Activated CD8-positive, alpha-beta T cell treated with anti-CD3 and anti-CD28 coated beads for 36 hours (primary cell): ENCODE measurements at regions not wholly inside any gene's neighbourhood (a gene's known extent, or its start where the extent isn't known, plus 50 kb on each side); places are given as distances from the start of the nearest gene placed in this dataset.

Experiments
- ATAC-seq: fragments of 200-7000 bp; cut with Tn5 transposase; one replicate; pipeline ENCODE4 v1.10.0; 2021; ENCODE audit warnings: mild to moderate bottlenecking, moderate library complexity
- CTCF ChIA-PET: fragments of 350-600 bp; sonication (Branson Sonifier 250); formaldehyde crosslinking; loops from one replicate; lab custom pipeline; 2021; ENCODE audit warnings: antibody characterized with exemption; lab: Charles Lee
- POLR2A ChIA-PET: fragments of 350-600 bp; sonication (Branson Sonifier 250); formaldehyde crosslinking; loops from one replicate; lab custom pipeline; 2021; ENCODE audit warnings: antibody characterized with exemption; lab: Charles Lee
- DNase-seq: peaks from one replicate; pipeline ENCODE4 v3.0.0-alpha.2; 2020
- H3K27ac Mint-ChIP-seq: one replicate; pipeline ENCODE4 v1.8.0; 2021; ENCODE audit warnings: mild to moderate bottlenecking, mixed read lengths
- H3K27me3 Mint-ChIP-seq: one replicate; pipeline ENCODE4 v1.8.0; 2021; ENCODE audit warnings: mixed read lengths
- H3K36me3 Mint-ChIP-seq: one replicate; pipeline ENCODE4 v1.8.0; 2021; ENCODE audit warnings: low read depth, mixed read lengths
- H3K4me1 Mint-ChIP-seq: one replicate; pipeline ENCODE4 v1.8.0; 2021; ENCODE audit warnings: low read depth, mixed read lengths
- H3K4me3 Mint-ChIP-seq: one replicate; pipeline ENCODE4 v1.8.0; 2021; ENCODE audit warnings: mild to moderate bottlenecking, moderate library complexity, mixed read lengths
- H3K9me3 Mint-ChIP-seq: one replicate; pipeline ENCODE4 v1.8.0; 2021; ENCODE audit warnings: mixed read lengths
- intact Hi-C: fragments of 100-400 bp; cut with micrococcal nuclease; formaldehyde crosslinking; loops from one replicate; pipeline ENCODE4 v1.10.0; 2022
- TF ChIP-seq, protein P1 (sequence below): fragments of 200-600 bp; IDR thresholded peaks from one replicate; pipeline ENCODE4 v1.8.0; 2022; ENCODE audit warnings: antibody characterized with exemption, mild to moderate bottlenecking

DNA sequence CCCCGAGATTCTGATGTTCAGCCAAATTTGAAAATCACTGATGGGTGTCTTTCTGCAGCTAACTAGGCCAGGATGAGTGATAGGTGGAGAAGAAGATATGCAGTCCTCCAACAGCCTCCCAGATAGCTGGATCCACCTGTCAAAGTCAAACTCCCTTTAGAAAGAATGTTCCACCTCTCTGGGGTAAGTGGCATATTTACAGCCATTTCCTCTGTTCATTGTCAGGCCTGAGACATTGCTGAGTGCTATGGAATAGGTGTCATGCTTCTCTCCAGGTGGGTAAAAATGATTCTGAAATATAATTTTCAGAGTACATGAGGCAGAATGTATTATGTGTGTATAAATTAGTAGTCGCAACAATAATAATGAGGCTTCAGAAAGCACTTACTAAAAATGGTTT is 316.8 kb downstream of the TTLL7 start:
- H3K36me3 Mint-ChIP-seq: no peaks in the 10 kb centered on the region
- H3K9me3 Mint-ChIP-seq: no peaks in the 10 kb centered on the region
- TF ChIP-seq, protein P1, sequence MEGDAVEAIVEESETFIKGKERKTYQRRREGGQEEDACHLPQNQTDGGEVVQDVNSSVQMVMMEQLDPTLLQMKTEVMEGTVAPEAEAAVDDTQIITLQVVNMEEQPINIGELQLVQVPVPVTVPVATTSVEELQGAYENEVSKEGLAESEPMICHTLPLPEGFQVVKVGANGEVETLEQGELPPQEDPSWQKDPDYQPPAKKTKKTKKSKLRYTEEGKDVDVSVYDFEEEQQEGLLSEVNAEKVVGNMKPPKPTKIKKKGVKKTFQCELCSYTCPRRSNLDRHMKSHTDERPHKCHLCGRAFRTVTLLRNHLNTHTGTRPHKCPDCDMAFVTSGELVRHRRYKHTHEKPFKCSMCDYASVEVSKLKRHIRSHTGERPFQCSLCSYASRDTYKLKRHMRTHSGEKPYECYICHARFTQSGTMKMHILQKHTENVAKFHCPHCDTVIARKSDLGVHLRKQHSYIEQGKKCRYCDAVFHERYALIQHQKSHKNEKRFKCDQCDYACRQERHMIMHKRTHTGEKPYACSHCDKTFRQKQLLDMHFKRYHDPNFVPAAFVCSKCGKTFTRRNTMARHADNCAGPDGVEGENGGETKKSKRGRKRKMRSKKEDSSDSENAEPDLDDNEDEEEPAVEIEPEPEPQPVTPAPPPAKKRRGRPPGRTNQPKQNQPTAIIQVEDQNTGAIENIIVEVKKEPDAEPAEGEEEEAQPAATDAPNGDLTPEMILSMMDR: no peak
- no peak overlapping the region for H3K4me3 Mint-ChIP-seq
- H3K4me1 Mint-ChIP-seq: no peaks in the 10 kb centered on the region
- no peaks in the 10 kb centered on the region for H3K27me3 Mint-ChIP-seq
- intact Hi-C loops: no loop called here
- H3K27ac Mint-ChIP-seq: no peak overlapping the region
- ChIA-PET CTCF (no interaction called here), POLR2A (no interaction called here)
- no peak for DNase-seq
- ATAC-seq: no peak

DNA sequence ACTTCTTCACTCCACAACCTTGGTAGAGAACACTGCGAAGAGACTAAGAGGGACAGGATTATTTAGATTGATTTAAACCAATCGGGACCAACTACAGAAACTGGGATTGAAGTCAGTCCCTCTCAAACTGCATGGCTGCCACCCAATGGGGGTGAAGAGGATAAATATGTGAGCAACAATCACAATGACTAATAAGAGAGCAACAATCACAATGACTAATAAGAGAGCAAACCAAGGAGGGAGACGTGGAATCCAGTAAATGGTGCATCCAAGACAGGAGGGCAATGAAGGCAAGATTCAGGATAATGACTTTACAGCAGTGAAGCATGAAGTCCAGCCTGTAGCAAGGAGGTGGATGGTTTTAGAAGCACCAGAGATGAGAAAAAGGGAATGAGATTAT is 322.8 kb downstream of the TTLL7 start:
- Mint-ChIP-seq H3K4me1 (no peaks in the 10 kb centered on the region), H3K4me3 (no peak overlapping the region), H3K27ac (no peak overlapping the region), H3K9me3 (no peaks in the 10 kb centered on the region), H3K27me3 (no peaks in the 10 kb centered on the region), H3K36me3 (no peaks in the 10 kb centered on the region)
- ChIA-PET POLR2A (no interaction called here), CTCF (no interaction called here)
- TF ChIP-seq, protein P1: no peak
- no peak for DNase-seq
- intact Hi-C loops: no loop called here
- ATAC-seq: no peak

DNA sequence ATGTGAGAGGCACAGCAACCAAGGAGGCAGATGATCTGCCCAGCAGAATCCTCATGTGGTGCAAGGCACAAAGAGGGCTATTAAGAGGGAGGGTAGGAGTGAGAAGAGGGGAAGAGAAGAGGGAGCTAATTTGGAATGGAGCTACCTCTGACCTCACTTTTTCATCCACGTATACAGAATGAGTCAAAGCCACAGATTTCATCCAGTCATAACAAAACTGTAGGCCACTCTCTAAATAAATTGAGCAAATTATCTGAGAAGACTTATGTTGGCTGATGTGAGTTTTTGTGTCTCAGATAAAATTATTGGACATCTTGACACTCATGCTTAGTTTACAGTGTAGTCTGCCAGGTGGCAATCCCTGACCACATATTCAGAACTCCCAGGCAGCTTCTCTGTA is 325.6 kb downstream of the TTLL7 start:
- H3K27ac Mint-ChIP-seq: no peak overlapping the region
- DNase-seq: no peak
- H3K4me3 Mint-ChIP-seq: no peak overlapping the region
- H3K9me3 Mint-ChIP-seq: peaks cover 4% of the 10 kb centered on the region
- ChIA-PET POLR2A (no interaction called here), CTCF (interaction anchor here (1.3 kb wide), 1 partner anchor 13 kb away, joined by 3 read pairs; no protein-coding TSS in a partner anchor)
- H3K4me1 Mint-ChIP-seq: no peaks in the 10 kb centered on the region
- no peaks in the 10 kb centered on the region for H3K36me3 Mint-ChIP-seq
- H3K27me3 Mint-ChIP-seq: no peaks in the 10 kb centered on the region
- intact Hi-C loops: no loop called here
- ATAC-seq: no peak
- TF ChIP-seq, protein P1: no peak

DNA sequence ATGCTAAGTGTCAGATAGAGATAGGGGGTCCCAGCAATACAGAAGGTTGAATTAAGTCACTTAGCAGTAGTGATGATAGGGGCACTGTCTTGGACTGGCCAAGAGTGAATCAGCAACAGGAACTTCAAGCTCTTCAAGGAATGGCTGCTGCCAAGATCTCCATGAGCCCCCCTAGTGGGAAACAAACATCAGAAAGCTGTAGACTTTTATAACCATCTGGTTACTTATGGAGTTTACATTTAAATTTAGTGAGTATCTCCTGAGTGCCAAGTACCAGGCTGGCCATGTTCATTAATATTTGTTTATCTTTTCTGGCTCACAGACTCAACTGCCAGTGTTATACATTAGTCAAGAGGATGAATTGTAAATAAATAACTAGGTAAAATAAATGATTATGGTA is 327.3 kb downstream of the TTLL7 start:
- no peaks in the 10 kb centered on the region for H3K4me1 Mint-ChIP-seq
- ATAC-seq: no peak
- H3K27me3 Mint-ChIP-seq: no peaks in the 10 kb centered on the region
- intact Hi-C loops: no loop called here
- H3K4me3 Mint-ChIP-seq: no peak overlapping the region
- no peak overlapping the region for H3K27ac Mint-ChIP-seq
- CTCF ChIA-PET: no interaction called here
- TF ChIP-seq, protein P1: no peak
- H3K36me3 Mint-ChIP-seq: no peaks in the 10 kb centered on the region
- POLR2A ChIA-PET: no interaction called here
- peaks cover 4% of the 10 kb centered on the region for H3K9me3 Mint-ChIP-seq
- DNase-seq: no peak

DNA sequence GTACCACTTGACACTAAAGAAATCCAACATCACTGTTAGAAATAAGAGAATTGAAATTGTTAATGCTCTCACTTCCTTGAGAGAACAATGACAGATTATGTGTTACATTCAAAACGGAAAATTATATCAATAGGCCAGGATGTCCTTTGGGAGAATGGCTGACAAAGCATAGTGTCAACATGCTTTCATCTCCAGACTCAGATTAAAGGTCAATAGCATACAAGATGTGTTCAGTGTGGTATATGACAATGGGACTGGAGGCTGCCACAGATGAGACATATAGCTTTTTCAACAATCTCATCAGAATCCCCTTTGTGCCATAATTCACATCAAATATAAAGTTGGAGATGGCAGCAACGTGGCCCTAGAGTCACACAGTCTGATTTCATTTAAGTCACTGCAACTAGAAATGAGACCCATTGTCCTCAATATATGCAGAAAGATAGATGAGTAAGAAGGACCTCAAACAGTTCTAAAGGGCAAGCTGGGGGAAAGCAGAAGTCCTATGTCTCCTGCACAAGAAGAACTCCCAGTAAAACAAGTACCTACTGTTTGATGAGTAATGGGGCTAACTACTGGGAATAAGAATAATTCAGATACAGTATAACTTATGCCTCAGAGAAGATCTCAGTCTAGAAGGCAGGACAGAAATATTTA is 327.9 kb downstream of the TTLL7 start:
- ChIA-PET POLR2A (no interaction called here), CTCF (no interaction called here)
- Mint-ChIP-seq H3K27me3 (no peaks in the 10 kb centered on the region), H3K4me1 (no peaks in the 10 kb centered on the region), H3K4me3 (no peak overlapping the region), H3K9me3 (peaks cover 4% of the 10 kb centered on the region), H3K27ac (no peak overlapping the region), H3K36me3 (no peaks in the 10 kb centered on the region)
- intact Hi-C loops: no loop called here
- DNase-seq (no peak), ATAC-seq (no peak)
- TF ChIP-seq, protein P1: no peak
